ENCODE measurements at regions not wholly inside any gene's neighbourhood (a gene's known extent, or its start where the extent isn't known, plus 50 kb on each side); places are given as distances from the start of the nearest gene placed in this dataset.

- DNase-seq: no peak
Observed at GRCh38 chr18:73274812-73275621, 407.2 kb upstream of the NETO1 start.

DNA sequence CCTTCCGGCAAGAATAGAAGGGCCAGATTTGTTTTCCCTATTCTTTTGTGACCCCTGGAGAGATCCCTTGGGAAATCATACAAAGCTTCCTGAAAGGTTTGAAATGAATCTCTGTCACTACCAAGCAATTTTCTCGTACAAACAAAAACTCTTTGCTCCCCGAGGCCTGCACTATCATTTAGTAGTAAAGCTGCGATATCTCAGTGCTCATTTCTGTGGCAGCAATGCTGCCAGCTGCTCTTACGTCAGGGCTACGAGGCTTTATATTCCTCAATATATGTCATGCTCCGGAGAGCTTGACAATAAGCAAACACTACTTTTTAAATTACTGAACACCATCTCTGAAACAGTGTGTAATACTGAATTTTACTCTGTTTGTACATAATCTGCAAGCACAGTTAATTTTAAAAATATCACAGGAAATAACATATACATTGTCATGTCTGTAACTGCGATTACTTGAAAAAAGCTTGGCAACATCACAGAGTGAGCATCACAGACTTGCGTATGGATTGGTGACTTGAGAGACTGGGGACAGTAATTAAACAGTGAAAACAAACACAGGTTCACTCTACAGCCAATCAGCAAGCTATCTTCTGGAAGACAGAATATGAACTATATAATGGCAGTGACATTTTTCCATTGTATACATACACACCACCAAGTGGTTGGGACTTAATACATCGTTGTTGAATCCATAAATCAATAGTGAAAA, 403.3 kb upstream of the NETO1 start:
- no peak for DNase-seq

DNA sequence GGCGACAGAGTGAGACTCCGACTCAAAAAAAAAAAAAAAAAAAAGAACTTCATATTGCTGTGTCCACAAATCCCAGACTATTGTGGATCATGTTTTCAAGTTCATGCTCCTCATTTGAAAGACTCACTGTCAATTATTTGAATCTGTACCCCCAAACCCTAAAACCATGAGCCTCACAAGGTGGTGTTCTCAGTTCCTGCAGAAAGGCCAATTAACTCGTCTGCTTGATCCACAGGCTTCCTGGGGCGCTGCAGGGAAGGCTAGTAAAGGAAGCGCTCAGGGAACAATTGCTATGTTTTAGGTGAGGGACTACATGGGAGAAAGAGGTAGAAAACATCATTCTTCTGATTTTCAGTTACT, 396.8 kb upstream of the NETO1 start:
- no peak for DNase-seq

DNA sequence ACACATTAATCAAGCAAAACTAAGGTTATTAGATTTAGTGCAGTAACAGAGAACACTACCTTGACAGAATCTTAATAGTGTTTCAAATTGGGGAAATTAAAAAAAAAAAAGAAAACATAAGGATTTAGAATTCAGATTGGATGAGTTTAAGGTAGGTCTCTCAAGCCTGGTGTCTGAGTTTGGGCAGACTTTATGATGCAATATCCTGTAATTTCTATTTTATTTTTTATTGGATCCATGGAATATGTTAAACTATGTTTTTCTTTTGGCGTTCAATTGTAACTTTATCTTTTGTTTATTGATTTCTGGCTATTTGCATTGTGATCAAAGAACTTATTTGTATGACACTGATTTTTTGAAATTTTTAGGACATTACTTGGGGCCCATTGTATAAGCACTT, 394.1 kb upstream of the NETO1 start:
- DNase-seq: no peak

- DNase-seq: no peak
Observed at GRCh38 chr18:73261243-73261642, 393.5 kb upstream of the NETO1 start.

DNA sequence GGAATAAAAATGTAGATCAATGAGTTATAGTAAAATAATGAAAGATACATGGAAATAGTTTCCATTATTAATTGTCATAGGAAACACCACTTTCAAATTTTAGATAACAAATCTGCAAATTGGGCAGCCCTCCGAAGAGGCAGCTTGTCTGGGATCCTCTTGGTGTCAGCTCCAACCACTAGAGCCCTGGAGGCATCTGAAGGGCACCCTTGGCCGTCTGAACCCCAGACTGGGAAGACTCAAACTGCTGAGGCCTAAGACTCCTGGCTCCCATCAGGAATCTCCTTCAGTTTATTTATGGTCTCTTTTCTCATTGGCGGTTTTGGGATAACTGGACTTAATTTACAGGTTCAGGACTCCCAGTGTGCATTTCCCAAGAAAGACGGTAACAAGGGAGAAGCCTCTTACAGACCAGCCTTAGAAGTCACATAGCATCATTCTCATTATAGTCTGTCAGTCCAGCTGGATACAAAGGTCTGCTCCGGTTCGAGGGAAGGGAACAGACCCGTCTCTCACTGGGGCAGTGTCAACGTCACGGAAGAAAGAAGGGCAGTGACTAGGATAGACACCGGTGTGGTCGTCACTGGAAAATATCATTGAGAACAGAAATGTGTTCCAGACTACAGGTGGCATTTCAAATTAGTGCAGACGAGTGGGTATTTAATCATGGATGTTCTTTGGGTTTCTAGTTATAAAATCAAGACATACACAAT, 390.7 kb upstream of the NETO1 start:
- DNase-seq: no peak

DNA sequence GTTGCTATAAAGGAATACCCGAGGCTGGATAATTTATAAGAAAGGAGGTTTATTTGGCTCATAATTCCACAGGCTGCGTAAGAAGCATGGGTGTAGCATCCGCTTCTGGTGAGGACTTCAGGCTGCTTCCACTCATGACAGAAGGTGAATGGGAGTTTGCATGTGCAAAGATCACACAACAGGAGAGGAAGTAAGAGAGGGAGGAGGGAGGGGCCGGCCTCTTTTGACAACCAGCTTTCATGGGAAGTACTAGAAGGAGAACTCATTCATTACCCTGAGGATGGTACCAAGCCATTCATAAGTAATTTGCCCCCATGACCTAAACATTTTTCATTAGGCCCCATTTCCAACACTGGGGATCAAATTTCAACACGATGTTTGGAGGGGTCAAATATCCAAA, 386.8 kb upstream of the NETO1 start:
- no peak for DNase-seq

DNA sequence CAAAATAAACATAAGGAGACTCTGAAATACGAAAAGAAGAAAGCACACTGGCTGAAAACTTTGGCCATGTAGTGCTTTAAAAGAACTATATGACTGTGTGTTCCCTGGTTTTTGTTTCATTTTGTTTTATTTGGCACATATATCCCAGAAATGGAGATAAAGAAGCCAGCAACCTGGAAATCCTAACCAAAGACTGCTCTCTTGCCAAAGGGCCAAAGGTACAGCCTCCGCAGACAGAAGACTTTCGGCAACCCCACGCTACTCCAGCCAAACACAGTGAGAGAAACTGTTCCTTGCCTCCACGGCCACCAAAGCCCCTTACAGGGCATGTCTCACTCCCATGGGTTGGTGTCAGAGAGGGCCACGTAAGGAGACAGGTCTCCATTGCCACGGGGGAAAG, 381.2 kb upstream of the NETO1 start:
- no peak for DNase-seq

GRCh38 chr18:73246763-73247162, 379.0 kb upstream of the NETO1 start:
- DNase-seq: no peak

DNA sequence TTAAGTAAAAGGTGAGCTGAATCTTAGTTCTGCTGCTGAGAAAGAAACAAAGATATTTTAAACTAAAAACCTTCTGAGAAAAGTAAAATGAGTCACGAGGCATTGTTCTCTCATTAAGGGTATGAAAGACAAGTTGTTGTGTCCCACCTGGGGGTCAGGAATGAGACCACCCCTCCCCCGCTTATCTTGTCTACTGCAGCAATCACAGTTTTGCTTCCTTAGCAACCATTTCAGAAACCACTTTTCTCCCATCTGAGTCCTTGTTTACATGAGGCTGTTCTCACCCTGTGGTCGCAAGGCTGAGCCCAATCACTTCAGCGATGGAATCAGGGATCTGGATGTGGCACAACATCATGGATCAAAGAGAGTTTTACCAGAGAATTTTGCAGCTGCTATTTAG, 377.6 kb upstream of the NETO1 start:
- DNase-seq: no peak

- DNase-seq: no peak
Observed at GRCh38 chr18:73244401-73244800, 376.6 kb upstream of the NETO1 start.

DNA sequence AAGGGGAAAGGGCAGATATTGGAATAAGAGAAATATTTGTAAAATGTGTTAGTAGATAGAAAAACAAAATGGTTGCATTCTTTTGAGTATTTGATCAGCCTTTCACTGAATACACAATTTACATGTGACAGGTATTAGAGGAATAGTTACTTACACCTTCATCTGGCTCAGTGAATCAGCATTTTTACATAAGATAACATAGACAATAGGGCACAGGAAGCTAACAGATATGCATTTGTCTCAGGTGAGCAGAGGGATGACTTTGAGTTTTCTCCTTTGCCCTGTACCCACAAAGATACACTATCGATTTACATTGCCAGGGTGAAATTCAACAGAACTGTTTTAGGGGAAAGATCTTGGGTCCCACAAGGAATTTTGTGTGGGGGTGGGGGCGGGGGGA, 373.1 kb upstream of the NETO1 start:
- DNase-seq: no peak

- no peak for DNase-seq
Observed at GRCh38 chr18:73235921-73236320, 368.1 kb upstream of the NETO1 start.

- DNase-seq: no peak
Observed at GRCh38 chr18:73235491-73235890, 367.7 kb upstream of the NETO1 start.

DNA sequence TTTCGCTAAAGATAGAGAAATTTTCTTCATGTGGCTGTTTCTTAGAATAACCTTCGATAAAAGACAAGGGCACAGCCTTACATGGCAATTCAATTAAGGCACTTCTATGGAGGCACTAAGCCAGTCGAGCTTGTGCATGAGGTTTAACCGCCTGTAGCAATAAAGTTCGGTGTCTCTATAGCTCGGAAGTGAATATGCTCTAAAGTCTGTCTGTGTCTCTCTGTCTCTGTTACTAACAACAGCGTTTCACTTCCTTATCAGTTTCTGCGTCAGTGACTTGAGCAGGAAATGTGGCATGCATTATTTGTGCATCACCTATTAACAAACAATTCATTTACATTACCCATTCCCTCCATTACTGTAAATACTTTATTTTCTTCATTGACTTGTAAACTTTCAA, 365.1 kb upstream of the NETO1 start:
- no peak for DNase-seq

- no peak for DNase-seq
Observed at GRCh38 chr18:73220663-73221062, 352.9 kb upstream of the NETO1 start.

- no peak for DNase-seq
Observed at GRCh38 chr18:73218293-73218692, 350.5 kb upstream of the NETO1 start.

GRCh38 chr18:73214970-73215369, 347.2 kb upstream of the NETO1 start:
- DNase-seq: no peak

- no peak for DNase-seq
Observed at GRCh38 chr18:73212442-73212841, 344.7 kb upstream of the NETO1 start.

DNA sequence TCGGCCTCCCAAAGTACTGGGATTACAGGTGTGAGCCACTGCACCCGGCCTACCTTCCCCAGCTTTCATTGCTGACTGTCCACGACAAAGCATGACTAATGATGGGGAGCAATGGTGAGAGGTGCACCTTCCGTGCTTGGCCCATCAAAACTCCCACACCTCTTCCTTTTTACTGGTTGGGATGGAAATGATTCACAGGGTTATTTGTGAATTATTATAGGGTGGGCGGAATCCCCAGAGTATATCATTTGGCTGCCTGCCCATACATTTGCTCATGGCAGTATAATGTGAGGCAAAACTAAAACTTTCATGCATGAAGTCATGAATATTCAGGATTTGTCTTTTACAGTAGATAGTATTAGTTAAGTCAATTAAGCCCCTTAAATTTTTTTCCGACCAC, 334.2 kb upstream of the NETO1 start:
- DNase-seq: no peak

- DNase-seq: no peak
Observed at GRCh38 chr18:73199151-73199550, 331.4 kb upstream of the NETO1 start.

DNA sequence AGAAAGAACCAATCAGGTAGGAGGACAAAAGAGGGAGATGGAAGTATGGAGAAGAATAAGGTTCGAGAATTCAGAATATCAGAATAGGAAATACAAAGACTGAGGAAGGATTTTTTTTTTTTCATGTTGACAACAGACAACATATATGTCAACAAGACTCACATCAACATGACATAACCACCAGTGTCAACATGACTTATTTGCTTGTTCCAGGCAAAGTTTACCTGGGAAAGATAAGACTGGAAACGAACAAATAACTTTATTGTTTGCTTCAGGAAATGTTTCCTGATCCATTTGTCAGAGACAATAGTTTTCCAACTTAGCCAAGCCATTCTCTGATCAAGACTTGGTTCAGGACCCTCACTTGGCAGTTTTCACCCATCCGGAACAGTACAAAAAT, 321.9 kb upstream of the NETO1 start:
- no peak for DNase-seq

DNA sequence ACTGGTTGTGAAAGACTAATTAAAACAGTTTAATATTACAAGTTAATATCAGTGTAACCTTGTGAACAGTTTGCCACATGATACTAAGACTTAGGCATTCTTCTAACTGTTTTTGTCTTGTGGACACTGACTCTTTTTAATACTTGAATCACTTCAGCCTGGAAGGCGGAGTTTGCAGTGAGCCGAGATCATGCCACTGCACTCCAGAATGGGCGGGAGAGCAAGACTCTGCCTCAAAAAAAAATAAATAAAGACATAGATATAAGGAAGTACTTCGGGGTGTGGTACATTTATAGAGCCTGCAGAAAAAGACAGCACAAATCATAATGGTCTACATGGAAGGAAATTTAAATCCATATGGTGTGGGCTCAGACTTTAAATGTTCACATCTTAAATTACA, 300.4 kb upstream of the NETO1 start:
- no peak for DNase-seq

GRCh38 chr18:73164430-73164829, 296.6 kb upstream of the NETO1 start:
- no peak for DNase-seq

All from hematopoietic multipotent progenitor cell treated with erythropoietin and hydrocortisone succinate and interleukin-3 and kit ligand, for 8 days (in vitro differentiated cells).